Brain microvascular endothelial cell (primary cell): ENCODE measurements at regions not wholly inside any gene's neighbourhood (a gene's known extent, or its start where the extent isn't known, plus 50 kb on each side); places are given as distances from the start of the nearest gene placed in this dataset.

Experiments
- DNase-seq: peaks from one replicate; pipeline ENCODE4 v3.0.0-alpha.2; 2020
- H3K27ac ChIP-seq: fragments of 250-450 bp; sonication (Bioruptor Pico); 2 replicates; pipeline ENCODE4 v1.5.1; 2020; ENCODE audit warnings: mild to moderate bottlenecking, moderate library complexity
- H3K27me3 ChIP-seq: fragments of 250-450 bp; sonication (Bioruptor Pico); replicated peaks from 2 replicates; pipeline ENCODE4 v1.5.1; 2020; ENCODE audit warnings: mild to moderate bottlenecking
- H3K36me3 ChIP-seq: fragments of 250-450 bp; sonication (Bioruptor Pico); replicated peaks from 2 replicates; pipeline ENCODE4 v1.5.1; 2020; ENCODE audit warnings: mild to moderate bottlenecking
- H3K4me3 ChIP-seq: 2 replicates; pipeline ENCODE4 v1.5.1; 2011; ENCODE audit warnings: low read depth, mild to moderate bottlenecking, control low read depth, low read length, moderate library complexity
- in situ Hi-C: cut with HindIII; loops from 2 replicates; pipeline ENCODE4 v1.10.0; 2017; ENCODE audit warnings: low sequenced_read_pairs, low pct_ligation_motif_present
- TF ChIP-seq, protein P1 (sequence below): IDR thresholded peaks from 2 replicates; pipeline ENCODE4 v1.5.1; 2011; ENCODE audit warnings: low read depth, mild to moderate bottlenecking, moderate library complexity, low read length, control low read depth, inconsistent platforms; ENCODE audit errors: missing control alignments

DNA sequence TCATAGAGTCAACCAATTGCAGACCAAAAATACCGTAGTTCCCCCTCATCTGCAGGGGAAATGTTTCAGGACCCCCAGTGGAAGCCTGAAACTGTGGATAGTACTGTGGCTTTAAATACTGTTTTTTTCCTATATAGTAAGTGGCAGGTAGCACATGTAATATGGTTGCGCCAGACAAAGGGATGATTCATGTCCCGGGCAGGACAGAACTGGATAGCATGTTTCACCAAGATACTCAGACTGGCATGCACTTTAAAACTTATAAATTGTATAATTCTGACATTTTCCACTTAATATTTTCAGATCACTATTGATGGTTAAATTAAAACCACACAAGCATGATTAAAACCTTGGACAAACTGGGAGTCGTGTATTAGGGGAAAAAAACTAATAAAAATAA lies 276.3 kb upstream of the AGA start:
- TF ChIP-seq, protein P1, sequence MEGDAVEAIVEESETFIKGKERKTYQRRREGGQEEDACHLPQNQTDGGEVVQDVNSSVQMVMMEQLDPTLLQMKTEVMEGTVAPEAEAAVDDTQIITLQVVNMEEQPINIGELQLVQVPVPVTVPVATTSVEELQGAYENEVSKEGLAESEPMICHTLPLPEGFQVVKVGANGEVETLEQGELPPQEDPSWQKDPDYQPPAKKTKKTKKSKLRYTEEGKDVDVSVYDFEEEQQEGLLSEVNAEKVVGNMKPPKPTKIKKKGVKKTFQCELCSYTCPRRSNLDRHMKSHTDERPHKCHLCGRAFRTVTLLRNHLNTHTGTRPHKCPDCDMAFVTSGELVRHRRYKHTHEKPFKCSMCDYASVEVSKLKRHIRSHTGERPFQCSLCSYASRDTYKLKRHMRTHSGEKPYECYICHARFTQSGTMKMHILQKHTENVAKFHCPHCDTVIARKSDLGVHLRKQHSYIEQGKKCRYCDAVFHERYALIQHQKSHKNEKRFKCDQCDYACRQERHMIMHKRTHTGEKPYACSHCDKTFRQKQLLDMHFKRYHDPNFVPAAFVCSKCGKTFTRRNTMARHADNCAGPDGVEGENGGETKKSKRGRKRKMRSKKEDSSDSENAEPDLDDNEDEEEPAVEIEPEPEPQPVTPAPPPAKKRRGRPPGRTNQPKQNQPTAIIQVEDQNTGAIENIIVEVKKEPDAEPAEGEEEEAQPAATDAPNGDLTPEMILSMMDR: no peak
- DNase-seq: no peak
- Histone ChIP-seq H3K4me3 (no peak overlapping the region), H3K27me3 (no peaks in the 10 kb centered on the region), H3K36me3 (no peaks in the 10 kb centered on the region), H3K27ac (no peak overlapping the region)
- in situ Hi-C loops: no loop called here

DNA sequence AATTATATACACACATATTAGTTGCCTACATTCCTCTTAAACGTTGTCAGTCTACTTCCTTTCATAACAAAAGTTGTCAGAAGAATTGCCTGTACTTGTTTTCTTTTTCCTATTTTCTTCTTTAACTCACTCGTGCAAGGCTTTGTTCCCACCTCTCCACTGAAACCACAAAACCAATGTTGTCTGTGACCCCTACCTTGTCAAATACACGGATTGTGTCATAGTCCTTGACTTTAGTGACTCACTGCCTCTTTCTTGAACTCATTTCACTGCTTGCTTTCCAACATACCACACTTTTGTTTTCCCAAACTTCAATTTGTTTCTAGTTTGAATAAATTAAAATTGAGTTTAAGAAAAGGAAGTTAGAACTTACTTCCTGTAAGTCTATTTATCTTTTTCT lies 283.9 kb upstream of the AGA start:
- no peak overlapping the region for H3K4me3 ChIP-seq
- DNase-seq: no peak
- no peaks in the 10 kb centered on the region for H3K36me3 ChIP-seq
- H3K27ac ChIP-seq: no peak overlapping the region
- in situ Hi-C loops: no loop called here
- no peaks in the 10 kb centered on the region for H3K27me3 ChIP-seq
- TF ChIP-seq, protein P1: no peak

DNA sequence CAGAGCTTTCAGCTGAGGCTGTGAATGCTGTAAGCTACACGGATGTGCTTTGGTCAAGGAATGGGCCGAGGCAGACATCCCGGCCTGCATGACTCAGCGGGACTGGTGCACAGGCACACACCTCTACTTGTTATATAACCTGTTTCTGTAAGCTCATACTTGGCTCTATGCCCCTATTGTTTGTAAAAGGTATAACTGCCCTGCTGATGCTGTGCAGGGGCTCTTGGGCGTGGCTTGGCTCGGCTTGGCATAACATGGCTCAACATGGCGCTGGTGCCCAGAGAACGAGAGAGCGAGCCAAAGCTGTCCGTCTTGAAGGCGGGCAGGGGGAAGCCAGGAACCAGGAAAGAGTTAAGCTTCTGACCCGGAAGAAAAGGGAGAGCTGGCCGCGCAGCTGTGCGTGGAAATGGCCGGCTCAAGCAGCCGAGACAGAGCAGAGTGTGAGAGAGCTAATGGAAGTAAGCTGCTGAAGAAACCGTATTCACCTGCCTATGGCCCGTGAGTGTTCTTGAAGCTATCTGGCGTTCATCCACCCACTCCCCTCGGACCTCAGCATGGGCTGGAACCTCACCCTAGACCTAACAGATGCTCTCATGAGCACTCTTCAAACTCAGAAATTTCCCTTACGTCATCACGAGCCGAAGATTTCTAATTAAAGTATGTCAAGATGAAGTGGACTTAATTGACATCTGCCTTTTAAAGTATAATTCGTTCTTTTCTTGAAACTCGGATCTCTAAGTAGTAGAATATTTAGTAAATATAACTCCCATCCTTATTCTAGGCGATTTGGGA lies 286.3 kb upstream of the AGA start:
- TF ChIP-seq, protein P1: no peak
- Histone ChIP-seq H3K27me3 (no peaks in the 10 kb centered on the region), H3K36me3 (no peaks in the 10 kb centered on the region), H3K27ac (no peak overlapping the region), H3K4me3 (no peak overlapping the region)
- in situ Hi-C loops: no loop called here
- DNase-seq: no peak

DNA sequence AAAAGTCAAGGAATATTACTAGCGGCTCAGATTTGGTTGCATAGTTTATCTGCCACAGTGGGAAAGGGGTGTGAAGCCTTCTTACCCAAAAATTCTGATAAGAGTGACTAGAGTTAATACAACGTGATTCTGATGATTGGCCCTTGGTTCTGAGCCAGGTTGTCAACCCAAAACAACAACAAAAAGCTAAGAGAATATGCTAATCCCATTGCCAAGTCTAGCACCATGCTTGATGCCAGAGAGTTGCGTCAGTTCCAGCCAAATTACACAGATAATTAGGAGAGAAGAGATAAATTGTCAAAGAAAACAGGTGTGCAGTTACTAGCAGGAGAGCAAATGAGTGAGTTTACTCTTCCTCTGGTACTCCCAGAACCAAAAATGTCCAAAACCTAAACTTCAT lies 287.4 kb upstream of the AGA start:
- DNase-seq: no peak
- in situ Hi-C loops: no loop called here

DNA sequence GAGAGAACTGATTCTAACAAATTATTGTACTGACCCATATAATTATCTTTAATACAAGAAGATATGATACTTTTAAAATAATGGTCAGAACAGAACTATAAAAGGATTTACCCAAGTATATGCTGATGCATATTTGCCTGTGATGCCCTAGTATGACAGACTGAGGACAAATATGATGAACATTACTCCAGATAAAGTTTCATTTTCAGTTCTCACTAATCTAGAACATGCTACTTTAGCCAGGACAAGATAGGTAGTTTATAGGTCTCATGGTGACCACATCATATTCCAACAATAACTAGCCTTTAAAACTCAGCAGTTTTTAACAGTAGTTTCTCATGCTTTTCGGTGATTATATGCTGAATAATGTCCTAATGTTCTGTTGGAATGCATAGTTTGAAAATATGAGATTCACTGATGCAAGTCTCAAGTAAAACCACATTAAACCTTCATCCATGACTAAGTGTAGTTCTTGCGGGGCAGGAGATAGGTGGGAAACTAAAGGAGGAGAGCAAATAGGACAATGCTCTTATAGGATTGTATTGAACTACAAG lies 295.2 kb upstream of the AGA start:
- in situ Hi-C loops: no loop called here
- no peak overlapping the region for H3K4me3 ChIP-seq
- H3K27ac ChIP-seq: no peak overlapping the region
- no peaks in the 10 kb centered on the region for H3K36me3 ChIP-seq
- DNase-seq: no peak
- TF ChIP-seq, protein P1: no peak
- no peaks in the 10 kb centered on the region for H3K27me3 ChIP-seq

More for the DNA sequence above, 287.4 kb upstream of the AGA start:
- Histone ChIP-seq H3K27ac (no peak overlapping the region), H3K27me3 (no peaks in the 10 kb centered on the region), H3K4me3 (no peak overlapping the region), H3K36me3 (no peaks in the 10 kb centered on the region)
- TF ChIP-seq, protein P1: no peak
